H1 (cell line): ENCODE measurements at regions not wholly inside any gene's neighbourhood (a gene's known extent, or its start where the extent isn't known, plus 50 kb on each side); places are given as distances from the start of the nearest gene placed in this dataset.
A peak's percentile ranks its signal among the peaks of the same experiment; 100 is the strongest.

ENCODE experiments used
- CTCF ChIA-PET: fragments of 300-600 bp; sonication (Branson Sonifier 250); formaldehyde crosslinking; loops from one replicate; lab custom pipeline; 2021; ENCODE audit not compliant: partially characterized antibody; lab: Charles Lee
- POLR2A ChIA-PET: fragments of 300-600 bp; sonication (Branson Sonifier 250); formaldehyde crosslinking; loops from one replicate; lab custom pipeline; 2021; ENCODE audit warnings: inconsistent platforms; ENCODE audit not compliant: partially characterized antibody; lab: Charles Lee
- DNase-seq, 2 experiments: peaks; one replicate each; pipeline versions ENCODE4 v3.0.0 to v3.0.0-alpha.2; 2010 to 2022; ENCODE audit warnings: low spot score in 2 of 2, low read depth in 1 of 2, mixed read lengths in 1 of 2
- FAIRE-seq: peaks from 2 replicates; lab custom pipeline; 2011; peaks lifted over from hg19 to GRCh38; lab: Jason Lieb, UNC
- H2AFZ ChIP-seq: 2 replicates; pipeline ENCODE4 v1.8.1; 2012; ENCODE audit warnings: low read length, inconsistent platforms
- H2AK5ac ChIP-seq: 2 replicates; pipeline ENCODE4 v1.6.1; 2013; ENCODE audit warnings: low read depth, low read length
- H2BK120ac ChIP-seq: replicated peaks from 2 replicates; pipeline ENCODE3; 2013; ENCODE audit warnings: low read depth, low read length, inconsistent platforms
- H2BK12ac ChIP-seq: 2 replicates; pipeline ENCODE4 v1.6.1; 2013; ENCODE audit warnings: low read depth, low read length
- H2BK15ac ChIP-seq: 2 replicates; pipeline ENCODE4 v1.6.1; 2013; ENCODE audit warnings: low read length
- H2BK20ac ChIP-seq: 2 replicates; pipeline ENCODE4 v1.6.1; 2013; ENCODE audit warnings: low read length
- H2BK5ac ChIP-seq: 2 replicates; pipeline ENCODE4 v1.6.1; 2013; ENCODE audit warnings: low read depth, low read length
- H3K14ac ChIP-seq: 2 replicates; pipeline ENCODE4 v1.6.1; 2013; ENCODE audit warnings: inconsistent platforms; ENCODE audit not compliant: insufficient read length
- H3K18ac ChIP-seq: 2 replicates; pipeline ENCODE4 v1.6.1; 2013; ENCODE audit warnings: low read length; ENCODE audit errors: extremely low read depth
- H3K23ac ChIP-seq: 2 replicates; pipeline ENCODE4 v1.6.1; 2013; ENCODE audit warnings: inconsistent platforms; ENCODE audit not compliant: insufficient read length
- H3K23me2 ChIP-seq: 2 replicates; pipeline ENCODE4 v1.6.1; 2013; ENCODE audit warnings: low read depth, low read length
- H3K27ac ChIP-seq: 2 replicates; pipeline ENCODE4 v1.6.1; 2011; ENCODE audit warnings: low read depth, low read length, inconsistent platforms
- H3K27me3 ChIP-seq, 4 experiments: replicated peaks in 1 of 4; 1 replicate in 1 of 4; 2 replicates in 3 of 4; pipeline versions ENCODE4 v1.6.1 to v1.8.1; 2011 to 2013; ENCODE audit warnings: low read length in 3 of 4, mild to moderate bottlenecking in 3 of 4, inconsistent platforms in 2 of 4, mixed read lengths in 2 of 4, moderate library complexity in 1 of 4; ENCODE audit not compliant: control insufficient read depth in 3 of 4, insufficient read depth in 3 of 4; ENCODE audit errors: extremely low read depth in 1 of 4
- H3K36me3 ChIP-seq, 4 experiments: 2 replicates each; pipeline versions ENCODE4 v1.6.1 to v1.8.1; 2011 to 2013; ENCODE audit warnings: mild to moderate bottlenecking in 4 of 4, low read length in 3 of 4, moderate library complexity in 2 of 4, control low read depth in 1 of 4, inconsistent platforms in 1 of 4; ENCODE audit not compliant: insufficient read depth in 4 of 4, control insufficient read depth in 2 of 4
- H3K4ac ChIP-seq: replicated peaks from 2 replicates; pipeline ENCODE3; 2013; ENCODE audit warnings: low read length, low read depth, mixed read lengths, inconsistent platforms; ENCODE audit not compliant: insufficient read length
- H3K4me1 ChIP-seq, 4 experiments: replicated peaks in 1 of 4; 1 replicate in 1 of 4; 2 replicates in 3 of 4; pipeline versions ENCODE4 v1.6.1 to v1.8.1; 2011 to 2013; ENCODE audit warnings: low read length in 3 of 4, inconsistent platforms in 2 of 4, mixed read lengths in 1 of 4; ENCODE audit not compliant: insufficient read depth in 4 of 4, control insufficient read depth in 3 of 4
- H3K4me2 ChIP-seq, 2 experiments: 2 replicates each; pipeline versions ENCODE4 v1.6.1 to v1.8.1; 2011 to 2013; ENCODE audit warnings: low read depth in 2 of 2, low read length in 2 of 2, control low read depth in 1 of 2, inconsistent platforms in 1 of 2, mild to moderate bottlenecking in 1 of 2; ENCODE audit not compliant: insufficient read depth in 1 of 2
- H3K4me3 ChIP-seq, 4 experiments: fragments of 200-600, 300-600 bp in 1 of 4; sonication (generic), shearing (Covaris generic), sonication (Bioruptor Twin) in 1 of 4; 2 replicates each; pipeline versions ENCODE4 v1.5.1 to v1.8.1; 2011 to 2016; ENCODE audit warnings: low read length in 4 of 4, low read depth in 3 of 4, control low read depth in 2 of 4, inconsistent platforms in 2 of 4, mild to moderate bottlenecking in 2 of 4, mixed read lengths in 1 of 4, moderate library complexity in 1 of 4; ENCODE audit not compliant: insufficient read depth in 2 of 4; ENCODE audit errors: extremely low read depth in 1 of 4
- H3K56ac ChIP-seq: replicated peaks from 2 replicates; pipeline ENCODE3; 2013; ENCODE audit warnings: low read depth, mild to moderate bottlenecking, mixed read lengths, low read length, inconsistent platforms; ENCODE audit not compliant: insufficient read length
- H3K79me1 ChIP-seq: 2 replicates; pipeline ENCODE4 v1.6.1; 2013; ENCODE audit warnings: low read depth, low read length, control low read depth
- H3K79me2 ChIP-seq, 2 experiments: 2 replicates each; pipeline versions ENCODE4 v1.6.1 to v1.8.1; 2012 to 2013; ENCODE audit warnings: low read length in 2 of 2, mild to moderate bottlenecking in 2 of 2, inconsistent platforms in 1 of 2; ENCODE audit not compliant: insufficient read depth in 2 of 2, control insufficient read depth in 1 of 2
- H3K9ac ChIP-seq, 4 experiments: replicated peaks in 1 of 4; 1 replicate in 1 of 4; 2 replicates in 3 of 4; pipeline versions ENCODE4 v1.6.1 to v1.8.1; 2011 to 2013; ENCODE audit warnings: low read depth in 3 of 4, low read length in 3 of 4, control low read depth in 2 of 4, mild to moderate bottlenecking in 2 of 4, moderate library complexity in 2 of 4, inconsistent platforms in 1 of 4; ENCODE audit errors: extremely low read depth in 1 of 4
- H3K9me3 ChIP-seq, 2 experiments: 2 replicates each; pipeline versions ENCODE4 v1.6.1 to v1.8.1; 2012 to 2013; ENCODE audit warnings: mild to moderate bottlenecking in 2 of 2, moderate library complexity in 2 of 2, control low read depth in 1 of 2, inconsistent platforms in 1 of 2, low read depth in 1 of 2, low read length in 1 of 2, mixed read lengths in 1 of 2; ENCODE audit not compliant: insufficient read depth in 2 of 2
- H4K20me1 ChIP-seq, 2 experiments: replicated peaks in 1 of 2; 2 replicates each; pipeline versions ENCODE3 to v1.8.1; 2011 to 2013; ENCODE audit warnings: inconsistent platforms in 2 of 2, low read length in 2 of 2, mild to moderate bottlenecking in 1 of 2; ENCODE audit not compliant: insufficient read depth in 2 of 2, control insufficient read depth in 1 of 2
- H4K5ac ChIP-seq: 2 replicates; pipeline ENCODE4 v1.6.1; 2013; ENCODE audit warnings: low read length, low read depth, mixed read lengths, inconsistent platforms; ENCODE audit not compliant: insufficient read length
- H4K8ac ChIP-seq: 2 replicates; pipeline ENCODE4 v1.8.0; 2013; ENCODE audit warnings: mild to moderate bottlenecking, moderate library complexity, low read length, inconsistent platforms; ENCODE audit not compliant: insufficient read depth; ENCODE audit errors: extremely low read depth
- H4K91ac ChIP-seq: replicated peaks from 2 replicates; pipeline ENCODE3; 2013; ENCODE audit warnings: low read length, mixed read lengths, inconsistent platforms; ENCODE audit not compliant: insufficient read length
- ASH2L ChIP-seq: fragments of 200-600, 300-600 bp; sonication (generic); IDR thresholded peaks from one replicate; pipeline ENCODE4 v1.7.1; 2017; ENCODE audit warnings: low read length
- FOSL1 ChIP-seq: IDR thresholded peaks from 2 replicates; pipeline ENCODE4 v1.6.1; 2011; ENCODE audit warnings: mild to moderate bottlenecking, low read depth, low read length, moderate library complexity; ENCODE audit not compliant: insufficient read depth
- RBBP5 ChIP-seq: IDR thresholded peaks from 2 replicates; pipeline ENCODE4 v1.7.1; 2012; ENCODE audit warnings: low read depth, mild to moderate bottlenecking, inconsistent platforms, low read length, moderate library complexity, borderline replicate concordance
- WGBS, 2 experiments: shearing (Covaris generic) in 1 of 2; methylation state at CpG; one replicate each; pipeline versions ENCODE4 v1.1.6 to v1.1.7; 2013 to 2015; ENCODE audit warnings: low lambda C conversion rate in 2 of 2, mixed read lengths in 2 of 2, inconsistent platforms in 1 of 2, low coverage in 1 of 2, missing lambda C conversion rate in 1 of 2; ENCODE audit not compliant: insufficient replicate concordance in 2 of 2, insufficient coverage in 1 of 2, insufficient read length in 1 of 2; ENCODE audit errors: extremely low coverage in 1 of 2, missing lambda C conversion rate in 1 of 2; 5-methylcytosine and 5-hydroxymethylcytosine counted together

DNA sequence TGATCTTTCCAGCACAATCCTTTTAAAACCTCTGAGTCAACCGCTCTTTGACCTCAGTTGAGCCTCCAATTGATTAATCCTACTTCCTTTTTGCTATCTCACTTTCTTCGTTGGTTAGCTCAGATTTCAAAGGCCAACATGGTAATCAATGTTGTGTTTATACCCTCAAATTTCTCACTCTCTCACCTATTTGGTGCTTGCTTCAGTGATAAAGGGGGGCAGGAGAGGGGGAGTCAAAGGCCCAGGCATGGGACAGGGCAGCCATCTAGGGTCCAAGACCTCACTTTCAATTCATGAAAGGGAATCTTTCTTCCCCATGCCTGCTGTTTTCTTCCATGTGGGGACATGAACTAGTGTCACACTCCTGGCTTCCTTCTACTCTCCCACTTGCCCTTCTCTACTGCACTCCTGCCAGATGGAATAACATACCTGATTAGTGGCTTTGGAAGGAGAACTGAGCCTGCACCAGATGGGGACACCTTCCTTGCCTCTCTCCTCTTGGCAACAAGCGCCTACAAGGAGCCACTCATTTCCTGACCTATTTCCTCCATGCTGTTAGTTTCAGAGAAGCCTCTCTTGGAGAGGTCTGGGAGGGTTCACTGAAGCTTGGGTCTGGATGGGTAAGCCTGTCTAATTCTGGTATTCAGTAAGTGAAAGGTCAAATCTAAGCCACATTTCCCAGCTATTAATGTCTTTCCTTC is 73.3 kb upstream of the ARHGAP29 start:
- no peak overlapping the region for H3K18ac ChIP-seq
- no peaks in the 10 kb centered on the region for H3K23me2 ChIP-seq
- no peak for FAIRE-seq
- H4K8ac ChIP-seq, result no peak overlapping the region
- no peak overlapping the region for H3K14ac ChIP-seq
- 89% methylated on average over 3 of the region's 3 CpGs; no CpG with 5 or more reads in 1 of the 2 experiments for whole genome bisulfite sequencing, 2 experiments
- no peak overlapping the region for H3K4ac ChIP-seq
- no peaks in the 10 kb centered on the region for H3K36me3 ChIP-seq
- TF ChIP-seq ASH2L (no peak), RBBP5 (no peak), FOSL1 (no peak)
- TF ChIP-seq, all 59 proteins: peak for 0
- no peaks in the 10 kb centered on the region for H3K79me1 ChIP-seq
- no peak for DNase-seq
- no peak overlapping the region for H2AK5ac ChIP-seq
- H2BK15ac ChIP-seq, result no peak overlapping the region
- H3K27me3 ChIP-seq, result no peaks in the 10 kb centered on the region; a peak in 1 of 7 replicates
- H3K23ac ChIP-seq, result no peak overlapping the region
- no peak overlapping the region for H3K56ac ChIP-seq
- 0 out of 2 replicates have a peak overlapping the region, but pooled peaks have one; percentile 4 for H2AFZ ChIP-seq
- H3K4me1 ChIP-seq, result no peaks in the 10 kb centered on the region
- no peak overlapping the region for H2BK20ac ChIP-seq
- H3K4me2 ChIP-seq, result no peak overlapping the region
- no peak overlapping the region for H2BK5ac ChIP-seq
- H4K5ac ChIP-seq, result no peak overlapping the region
- POLR2A ChIA-PET, result no interaction called here
- H4K91ac ChIP-seq, result no peak overlapping the region
- H2BK12ac ChIP-seq, result no peak overlapping the region
- H3K4me3 ChIP-seq, result no peak overlapping the region
- no peaks in the 10 kb centered on the region for H4K20me1 ChIP-seq
- no peaks in the 10 kb centered on the region for H3K9me3 ChIP-seq
- no peak overlapping the region for H2BK120ac ChIP-seq
- no peak overlapping the region for H3K27ac ChIP-seq
- no peaks in the 10 kb centered on the region for H3K79me2 ChIP-seq
- no peak overlapping the region for H3K9ac ChIP-seq
- CTCF ChIA-PET, result interaction anchor here (1.4 kb wide), 1 partner anchor 13 kb away, joined by 6 read pairs; no protein-coding TSS in a partner anchor
